GM21528 (cell line): ENCODE measurements at regions not wholly inside any gene's neighbourhood (a gene's known extent, or its start where the extent isn't known, plus 50 kb on each side); places are given as distances from the start of the nearest gene placed in this dataset.

Source experiments
- ATAC-seq: cut with Tn5 transposase; IDR thresholded peaks from one replicate; pipeline ENCODE4 v1.9.1; 2021; ENCODE audit warnings: mild to moderate bottlenecking, moderate library complexity; ENCODE audit not compliant: unreplicated experiment, low FRiP score

DNA sequence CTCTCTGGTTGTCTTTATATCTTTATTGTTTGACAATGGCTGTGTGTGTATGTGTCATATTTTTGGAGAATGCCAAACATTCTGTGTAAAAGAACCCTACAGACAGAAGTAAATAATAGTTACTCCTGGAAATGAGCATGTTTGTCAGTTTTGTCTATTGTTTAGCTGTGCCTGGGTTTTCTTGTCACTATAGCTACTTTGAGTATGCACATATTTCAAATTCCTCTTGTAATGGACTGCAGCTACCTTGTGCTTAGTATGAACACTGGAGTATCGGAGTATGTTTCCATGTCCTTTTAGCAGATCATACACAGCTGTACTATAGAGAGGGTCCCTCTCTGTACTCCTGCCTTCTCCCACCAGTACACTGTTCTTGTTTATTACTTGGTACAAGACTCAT, 58.0 kb upstream of the DOCK10 start:
- ATAC-seq, result no peak

- no peak for ATAC-seq
Measured at GRCh38 chr2:225097035-225097434, 54.8 kb upstream of the DOCK10 start.
